Transverse colon (tissue), 4 donors: ENCODE measurements at regions not wholly inside any gene's neighbourhood (a gene's known extent, or its start where the extent isn't known, plus 50 kb on each side); places are given as distances from the start of the nearest gene placed in this dataset.

Experiments used
- POLR2A ChIP-seq: fragments of 450-650 bp; IDR thresholded peaks from one replicate; pipeline ENCODE4 v1.6.1; 2016; ENCODE audit warnings: antibody characterized with exemption, mild to moderate bottlenecking, moderate library complexity
- POLR2AphosphoS5 ChIP-seq, 3 donors: sonication (generic); formaldehyde crosslinking; IDR thresholded peaks; one replicate each; pipeline ENCODE4 v1.6.1; 2016; ENCODE audit warnings: antibody characterized with exemption in 3 of 3
- TF ChIP-seq, protein P1 (sequence below), 5 experiments: fragments of 200-600 bp in 3 of 5; fragments of 450-650 bp in 2 of 5; sonication (generic) in 3 of 5; IDR thresholded peaks; 1 replicate in 2 of 5; 2 replicates in 3 of 5; pipeline ENCODE4 v1.5.1; 2016 to 2017; ENCODE audit warnings: antibody characterized with exemption in 5 of 5, inconsistent platforms in 3 of 5, mild to moderate bottlenecking in 2 of 5, moderate library complexity in 1 of 5

DNA sequence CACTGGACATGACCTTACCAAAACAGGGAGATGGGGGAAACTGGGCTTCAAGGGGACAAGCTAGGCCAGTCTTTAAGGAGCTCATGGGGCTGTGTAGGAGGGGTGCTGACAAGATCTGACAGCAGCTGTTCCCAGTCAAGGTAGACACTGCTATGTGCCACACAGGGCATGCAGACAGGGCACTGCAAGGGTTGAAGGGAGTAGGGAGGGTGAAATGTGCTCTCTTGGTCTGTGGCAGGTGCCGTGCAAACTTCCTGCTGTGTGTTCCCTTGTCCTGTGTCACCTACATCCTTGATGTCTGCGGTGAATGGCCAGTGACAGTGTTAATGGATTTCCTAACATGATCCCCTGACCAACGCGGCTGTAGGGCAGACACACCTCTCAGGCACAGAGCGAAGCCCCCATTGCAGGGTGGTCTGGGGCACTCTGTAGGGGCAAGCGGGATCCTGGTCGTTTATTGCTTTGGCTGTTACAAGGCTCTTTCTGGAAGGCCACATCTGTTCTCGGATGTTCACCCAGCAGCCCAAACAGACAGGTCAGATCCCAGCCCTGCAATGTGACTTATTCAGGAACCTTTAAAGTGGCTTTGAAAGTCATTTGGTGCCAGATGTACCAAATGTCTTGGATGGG, 199.5 kb upstream of the ZNF536 start:
- TF ChIP-seq, protein P1, sequence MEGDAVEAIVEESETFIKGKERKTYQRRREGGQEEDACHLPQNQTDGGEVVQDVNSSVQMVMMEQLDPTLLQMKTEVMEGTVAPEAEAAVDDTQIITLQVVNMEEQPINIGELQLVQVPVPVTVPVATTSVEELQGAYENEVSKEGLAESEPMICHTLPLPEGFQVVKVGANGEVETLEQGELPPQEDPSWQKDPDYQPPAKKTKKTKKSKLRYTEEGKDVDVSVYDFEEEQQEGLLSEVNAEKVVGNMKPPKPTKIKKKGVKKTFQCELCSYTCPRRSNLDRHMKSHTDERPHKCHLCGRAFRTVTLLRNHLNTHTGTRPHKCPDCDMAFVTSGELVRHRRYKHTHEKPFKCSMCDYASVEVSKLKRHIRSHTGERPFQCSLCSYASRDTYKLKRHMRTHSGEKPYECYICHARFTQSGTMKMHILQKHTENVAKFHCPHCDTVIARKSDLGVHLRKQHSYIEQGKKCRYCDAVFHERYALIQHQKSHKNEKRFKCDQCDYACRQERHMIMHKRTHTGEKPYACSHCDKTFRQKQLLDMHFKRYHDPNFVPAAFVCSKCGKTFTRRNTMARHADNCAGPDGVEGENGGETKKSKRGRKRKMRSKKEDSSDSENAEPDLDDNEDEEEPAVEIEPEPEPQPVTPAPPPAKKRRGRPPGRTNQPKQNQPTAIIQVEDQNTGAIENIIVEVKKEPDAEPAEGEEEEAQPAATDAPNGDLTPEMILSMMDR (IDR thresholded peaks at IDR 0.05), result no peak
- no peak for TF ChIP-seq POLR2A
- TF ChIP-seq POLR2AphosphoS5 (IDR thresholded peaks at IDR 0.05), result no peak
